NCI-H345 treated with DMSO at 0.1 percent for 48 hours (cell line): ENCODE measurements at regions not wholly inside any gene's neighbourhood (a gene's known extent, or its start where the extent isn't known, plus 50 kb on each side); places are given as distances from the start of the nearest gene placed in this dataset.

Source experiments
- DNase-seq: peaks from one replicate; lab custom pipeline; 2025; ENCODE audit not compliant: unreplicated experiment; lab: John Stamatoyannopoulos, UW

DNA sequence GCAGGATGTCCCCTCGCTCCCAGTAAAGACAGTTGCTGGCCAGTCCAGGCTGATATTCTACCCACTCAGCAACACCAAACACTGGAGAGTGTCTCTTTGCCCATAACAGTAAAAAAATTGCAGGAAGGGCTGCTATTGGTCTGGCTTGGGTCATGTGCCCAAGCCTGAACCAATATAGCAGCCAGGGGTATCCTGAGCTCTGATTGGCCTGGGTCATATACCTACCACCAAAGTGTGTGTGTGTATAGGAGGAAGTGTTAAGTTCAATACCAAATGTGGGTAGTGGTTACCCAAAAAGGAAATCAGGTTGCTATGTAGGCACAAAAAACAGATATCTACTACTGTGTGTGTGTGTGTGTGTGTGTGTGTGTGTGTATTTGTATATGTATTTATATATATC, 373.2 kb downstream of the BCOR start:
- DNase-seq: no peak

DNA sequence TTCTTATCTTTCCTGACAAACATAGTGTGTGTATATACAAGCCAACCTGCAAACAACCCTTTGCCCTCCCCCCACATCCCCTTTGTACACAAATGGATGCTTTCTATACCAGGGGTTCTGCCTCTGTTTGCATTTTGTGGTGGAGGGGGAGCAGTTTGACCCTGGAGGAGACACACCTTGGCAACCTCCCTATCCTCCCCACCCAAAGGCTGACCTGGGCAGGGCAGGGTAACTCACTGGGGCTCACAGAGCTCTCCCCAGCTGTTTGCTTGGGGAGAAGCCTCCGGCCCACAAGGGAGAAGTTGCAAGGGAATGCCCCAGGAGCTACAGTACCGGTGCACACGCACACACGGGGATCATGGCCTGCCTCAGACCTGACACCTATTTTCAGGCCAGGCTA, 372.6 kb downstream of the BCOR start:
- DNase-seq: no peak

DNA sequence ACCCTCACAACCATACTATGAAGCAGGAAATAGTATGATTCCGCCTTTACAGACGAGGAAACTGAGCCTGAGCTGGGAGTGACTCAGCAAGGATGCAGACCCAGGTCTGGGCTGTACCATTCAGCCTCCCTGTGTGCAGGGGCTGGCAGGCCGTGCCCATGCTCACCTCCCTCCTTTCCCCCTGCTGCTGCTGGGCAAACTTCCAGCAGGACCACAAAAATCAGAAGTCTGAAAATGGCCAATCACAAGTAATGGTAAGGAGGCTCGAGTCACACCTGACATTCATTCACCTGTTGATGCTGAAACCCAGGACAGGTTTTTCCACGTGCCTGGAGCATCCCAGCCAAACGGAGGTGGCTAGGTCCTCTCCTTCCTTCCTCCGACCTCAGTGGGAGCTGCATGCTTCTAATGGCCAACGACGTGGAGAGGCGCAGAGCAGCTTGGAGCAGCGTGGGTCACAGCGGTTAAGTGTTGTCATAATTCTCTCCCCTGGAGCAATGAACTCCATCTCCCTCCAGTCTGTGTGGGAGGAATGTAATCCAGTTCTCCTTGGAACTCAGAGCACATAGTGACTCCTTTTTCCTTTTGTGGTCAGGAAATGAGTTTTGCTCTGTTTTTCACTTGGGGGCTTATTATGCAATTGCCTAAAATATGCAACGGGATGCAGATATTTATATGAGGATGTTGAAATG, 371.7 kb downstream of the BCOR start:
- DNase-seq: no peak

DNA sequence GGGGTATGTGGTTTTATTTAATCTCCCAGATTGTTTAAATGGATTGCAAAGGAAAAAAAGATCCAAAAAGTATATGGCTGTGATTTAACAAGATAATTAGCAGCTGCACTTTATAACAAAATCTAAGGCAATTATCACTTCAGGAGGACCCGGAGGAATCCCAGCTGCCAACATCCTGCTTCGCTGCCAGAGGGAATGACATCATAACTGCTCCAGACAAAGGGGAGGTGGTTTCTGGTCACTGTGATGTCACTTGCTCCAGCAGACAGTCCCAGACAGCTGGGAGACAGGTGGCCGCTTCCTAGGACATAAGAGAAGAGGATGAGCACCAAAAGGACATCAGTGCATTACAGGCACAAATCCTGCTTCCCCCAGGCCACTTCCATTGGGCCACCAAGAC, 371.0 kb downstream of the BCOR start:
- no peak for DNase-seq

DNA sequence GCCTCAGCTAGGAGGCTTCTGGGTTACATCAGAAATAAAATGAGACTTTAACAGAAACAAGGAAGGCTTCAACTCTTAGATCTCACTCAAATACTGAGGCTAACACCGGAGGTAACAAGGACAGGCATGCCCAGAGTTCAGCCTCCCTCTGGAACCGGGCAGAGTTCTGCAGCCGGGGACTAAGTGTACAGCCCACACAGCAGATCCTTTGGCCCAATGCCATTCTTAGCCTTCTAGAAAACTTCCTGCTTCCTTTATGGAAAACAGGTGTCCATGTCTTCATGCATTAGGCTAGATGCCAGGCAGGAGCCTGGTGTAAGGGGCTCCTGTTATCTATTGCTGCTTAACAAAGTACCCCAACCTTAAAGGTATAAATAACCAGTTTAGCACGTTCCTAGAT, 369.7 kb downstream of the BCOR start:
- DNase-seq: no peak

DNA sequence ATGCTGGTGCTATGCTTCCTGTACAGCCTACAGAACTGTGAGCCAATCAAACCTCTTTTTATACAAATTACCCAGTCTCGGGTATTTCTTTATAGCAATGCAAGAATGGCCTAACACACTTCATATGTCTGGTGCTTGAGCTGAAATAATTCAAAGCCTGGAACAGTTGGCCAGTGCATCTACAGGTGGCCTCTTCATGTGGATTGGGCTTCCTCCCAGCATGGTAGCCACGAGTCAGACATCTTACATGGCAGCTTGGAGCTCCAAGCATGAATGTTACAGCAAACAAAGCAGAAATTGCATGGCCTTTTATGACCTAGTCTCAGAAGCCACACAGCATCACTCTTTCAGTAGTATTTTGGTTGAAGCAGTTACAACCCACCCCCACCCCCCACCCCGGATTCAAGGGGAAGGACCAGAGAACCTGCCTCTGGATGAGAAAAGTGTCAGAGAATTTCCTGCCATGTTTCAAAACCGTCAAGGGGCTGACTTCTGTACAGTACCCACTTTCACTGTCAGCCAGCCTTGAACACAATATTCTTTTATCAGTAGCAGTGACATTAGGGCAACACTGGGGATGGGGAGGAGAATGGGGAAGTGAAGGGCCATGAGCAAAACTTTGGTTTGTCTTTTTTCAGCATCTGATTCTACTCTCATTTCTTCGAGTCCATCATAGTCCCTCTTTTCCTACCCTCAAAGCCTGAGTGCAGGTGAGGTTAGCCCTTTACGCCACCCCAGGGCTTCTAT, 368.7 kb downstream of the BCOR start:
- no peak for DNase-seq

DNA sequence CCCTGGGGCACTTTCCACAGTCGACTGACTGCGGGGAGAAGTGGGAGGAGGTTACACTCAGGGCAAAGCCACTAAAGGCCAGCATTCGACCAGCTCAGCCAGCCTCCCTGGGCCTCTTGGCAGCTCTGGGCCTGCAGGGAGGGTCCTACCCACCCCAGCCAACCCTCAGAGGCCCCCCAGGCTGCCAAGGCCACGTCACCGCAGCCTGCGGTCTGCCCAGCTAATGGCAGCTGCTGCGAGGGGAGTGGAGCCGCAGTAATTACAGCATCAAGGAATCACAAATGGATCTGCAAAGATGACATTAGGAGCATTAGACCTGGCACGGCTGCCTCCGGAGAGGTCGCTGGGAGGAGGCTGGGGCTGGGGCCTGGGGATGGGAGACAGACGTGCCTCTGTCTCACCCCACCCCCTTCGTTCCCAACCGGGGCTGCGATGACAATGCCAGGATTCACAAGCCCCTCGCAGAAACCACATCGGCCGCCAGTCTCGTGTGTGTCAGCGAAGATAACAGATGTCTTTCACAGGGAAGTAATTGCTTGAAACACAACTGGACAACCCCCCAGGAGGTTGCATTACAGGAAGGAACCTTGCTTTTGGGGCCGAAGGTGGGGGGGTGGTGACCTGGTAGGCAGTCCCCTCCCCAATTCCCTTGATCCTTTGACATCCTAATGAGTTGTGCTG, 367.6 kb downstream of the BCOR start:
- no peak for DNase-seq

DNA sequence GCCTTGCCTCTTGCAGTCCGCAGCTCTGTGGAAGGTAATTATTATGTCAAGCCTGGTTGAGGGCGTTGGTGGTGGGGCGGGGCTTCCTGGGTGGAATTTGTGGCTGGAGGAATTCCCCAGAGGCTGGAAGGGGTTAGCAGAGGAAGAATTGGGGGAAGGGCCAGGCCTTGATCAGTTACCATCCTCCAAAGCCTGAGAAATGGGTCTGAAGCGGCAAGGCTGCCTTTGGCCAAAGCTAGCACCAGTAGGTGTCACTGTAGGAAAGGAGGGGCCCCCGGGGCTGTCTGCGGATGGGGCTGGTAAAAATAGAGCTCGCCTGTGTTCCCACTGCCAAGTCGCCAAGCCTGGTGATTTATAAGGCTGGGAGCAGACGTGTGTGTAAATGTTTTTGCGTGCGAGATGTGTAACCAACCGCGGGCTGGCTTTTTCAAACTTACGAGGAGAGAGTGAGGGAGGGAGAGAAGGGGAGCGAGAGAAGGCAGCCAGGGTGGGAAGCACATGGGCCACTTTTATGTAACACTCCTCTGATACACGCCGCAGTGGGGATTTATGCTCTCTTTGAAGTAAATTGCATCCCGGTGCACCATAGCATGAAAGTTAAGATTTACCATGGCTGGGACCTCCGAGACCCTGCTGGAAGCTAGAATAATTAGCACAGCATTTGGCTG, 367.0 kb downstream of the BCOR start:
- no peak for DNase-seq

DNA sequence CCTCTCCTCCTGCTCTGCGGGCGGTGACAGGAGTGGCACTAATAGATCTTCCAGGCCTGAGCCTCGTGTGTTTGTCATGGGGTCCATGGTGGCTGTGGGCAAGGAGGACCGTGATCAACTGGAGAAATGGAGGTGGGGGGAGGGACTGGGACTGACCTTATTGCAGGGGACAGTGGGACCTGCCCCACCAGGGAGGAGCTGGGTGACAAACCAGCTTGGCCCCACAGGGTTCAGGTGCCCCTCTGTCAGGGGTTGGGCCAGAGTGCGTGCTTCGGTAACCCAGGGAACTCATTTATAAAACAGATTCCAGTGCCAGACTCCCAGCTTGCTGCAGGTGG, 366.5 kb downstream of the BCOR start:
- no peak for DNase-seq

DNA sequence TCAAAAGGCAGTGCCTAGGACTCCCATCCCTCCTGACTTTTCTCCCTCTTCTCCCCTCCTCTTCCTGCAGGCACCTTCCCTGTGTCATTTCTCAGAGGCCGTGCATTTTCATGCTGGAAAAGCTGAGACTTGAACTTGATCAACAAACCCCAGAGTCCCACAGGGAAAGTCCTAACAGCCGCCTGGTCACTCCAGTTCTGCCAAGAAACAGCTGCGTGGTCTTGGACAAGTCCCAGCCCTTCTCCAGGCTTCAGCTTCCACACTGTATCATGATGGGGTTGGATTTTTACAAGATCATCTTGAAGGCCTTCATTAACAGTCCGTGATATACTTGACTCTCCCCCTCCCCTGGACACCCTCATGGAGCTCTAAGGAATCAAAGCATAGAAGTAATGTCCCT, 366.0 kb downstream of the BCOR start:
- no peak for DNase-seq

DNA sequence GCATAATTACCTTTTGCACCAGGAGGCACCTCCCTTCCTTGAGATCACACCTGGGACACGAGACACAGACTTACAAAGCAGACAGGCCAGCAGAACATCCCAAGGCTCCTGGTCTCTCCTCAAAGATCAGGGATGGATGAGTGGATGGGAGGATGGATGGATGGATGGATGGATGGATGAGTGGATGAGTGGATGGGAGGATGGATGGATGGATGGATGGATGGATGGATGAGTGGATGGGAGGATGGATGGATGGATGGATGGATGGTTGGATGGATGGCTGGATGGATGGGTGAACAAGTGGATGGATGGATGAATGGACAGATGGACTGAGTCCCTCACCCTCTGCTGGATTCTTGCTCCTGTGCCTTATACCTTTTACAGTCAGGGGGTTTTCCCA, 364.0 kb downstream of the BCOR start:
- DNase-seq: no peak

DNA sequence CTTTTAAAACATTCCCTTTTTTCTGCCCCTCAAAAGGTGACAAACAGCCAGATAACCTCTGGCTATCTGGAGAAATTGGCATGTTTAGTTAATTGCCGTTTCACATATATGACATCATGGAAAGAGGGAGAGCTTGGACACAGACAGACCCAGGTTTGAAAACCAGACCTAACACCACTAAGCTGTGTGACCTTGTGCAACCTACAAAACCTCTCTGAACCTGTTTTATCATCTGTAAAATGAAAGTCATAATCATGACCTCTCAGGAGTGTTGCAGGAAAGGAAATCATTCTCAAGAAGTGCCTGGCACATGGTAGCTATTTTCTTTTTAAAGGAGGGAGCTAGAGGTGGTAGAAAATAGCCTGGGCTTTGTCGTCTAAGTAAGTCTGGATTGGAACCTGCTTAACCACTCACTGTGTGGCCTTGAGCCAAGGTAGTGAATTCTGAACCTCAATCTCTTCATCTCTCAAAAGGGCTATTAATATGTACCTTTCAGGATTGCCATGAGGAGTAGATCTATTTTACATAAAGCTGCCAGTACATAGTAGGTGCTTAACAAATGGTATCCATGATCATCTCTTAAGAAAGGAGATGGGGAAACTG, 363.5 kb downstream of the BCOR start:
- no peak for DNase-seq

DNA sequence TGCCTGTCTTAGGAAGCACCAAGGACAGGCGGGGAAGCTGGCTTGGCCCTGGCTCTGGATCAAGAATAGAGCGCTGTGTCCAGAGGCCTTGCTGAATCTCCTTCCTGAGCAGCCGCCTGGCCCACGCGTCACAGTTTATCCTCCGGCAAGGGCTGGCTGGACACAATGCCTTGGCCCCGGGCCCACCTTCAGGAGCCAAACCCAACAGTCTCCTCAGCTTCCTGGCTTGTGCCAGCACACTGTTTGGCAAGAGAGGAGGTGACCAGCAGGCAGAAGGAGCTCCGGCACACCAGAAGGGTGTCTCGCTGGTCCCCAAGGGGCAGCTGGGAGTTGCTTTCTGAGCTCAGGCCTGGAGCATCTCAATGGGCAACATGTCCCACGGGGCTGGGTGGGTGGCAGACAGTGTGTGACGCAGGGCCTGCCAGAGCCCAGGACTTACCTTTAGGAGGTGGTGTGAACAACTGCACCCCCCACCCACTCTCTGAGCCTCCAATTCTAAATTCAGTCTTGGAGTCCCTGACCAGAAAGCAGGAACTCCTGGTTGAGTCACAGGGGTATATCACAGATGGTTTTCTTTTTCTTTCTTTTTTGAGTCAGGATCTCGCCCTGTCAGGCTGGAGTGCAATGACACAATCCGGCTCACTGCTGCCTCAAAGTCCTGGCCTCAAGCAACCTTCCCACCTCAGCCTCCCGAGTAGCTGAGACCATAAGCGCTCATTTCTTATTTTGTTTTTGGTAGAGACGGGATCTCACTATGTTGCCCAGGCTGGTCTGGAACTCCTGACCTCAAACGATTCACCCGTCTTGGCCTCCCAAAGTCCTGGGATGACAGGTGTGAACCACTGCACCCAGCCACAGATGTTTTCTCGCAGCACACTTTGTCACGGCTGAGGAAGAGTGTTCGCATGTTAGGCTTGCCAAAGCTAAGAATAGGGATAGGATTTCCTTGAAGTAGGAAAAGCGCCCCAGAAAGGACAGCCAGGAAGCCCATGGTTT, 361.2 kb downstream of the BCOR start:
- no peak for DNase-seq

DNA sequence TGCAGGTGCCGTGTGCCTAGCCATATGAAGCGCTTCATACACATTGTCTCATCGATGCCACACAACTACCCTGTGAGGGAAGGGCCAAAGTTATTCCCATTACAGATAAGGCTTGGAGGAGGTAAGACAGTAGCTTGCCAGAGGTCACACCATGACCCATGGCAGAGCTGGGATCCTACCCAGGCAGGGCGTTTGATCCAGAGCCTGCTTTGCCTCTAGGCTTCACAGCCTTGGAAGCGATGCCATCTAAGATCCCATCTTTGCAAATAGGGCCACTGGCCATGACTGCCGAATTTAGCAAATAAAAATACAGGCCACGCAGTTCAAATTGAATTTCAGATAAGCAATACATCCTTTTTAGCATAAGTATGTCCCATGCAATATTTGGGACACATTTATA, 358.2 kb downstream of the BCOR start:
- DNase-seq: no peak

DNA sequence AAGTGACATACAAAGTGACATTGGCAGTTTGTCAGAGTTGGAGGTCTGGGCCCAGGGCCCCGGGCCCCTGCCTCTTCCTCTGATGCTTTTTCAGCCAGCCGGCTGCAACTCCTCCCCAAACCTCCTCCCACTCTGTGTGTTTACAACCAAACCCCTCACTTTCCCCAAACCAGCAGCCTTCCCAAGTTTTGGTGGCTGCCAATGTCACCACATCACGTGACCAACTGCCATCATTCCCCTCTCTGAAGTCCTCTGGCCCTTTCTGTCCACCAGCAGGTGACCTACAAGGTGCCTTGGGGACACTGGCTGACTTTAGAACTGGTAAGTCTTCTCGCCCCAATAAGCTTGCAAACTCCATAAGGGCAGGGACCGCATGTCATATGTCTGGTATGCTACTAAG, 357.7 kb downstream of the BCOR start:
- DNase-seq: no peak

DNA sequence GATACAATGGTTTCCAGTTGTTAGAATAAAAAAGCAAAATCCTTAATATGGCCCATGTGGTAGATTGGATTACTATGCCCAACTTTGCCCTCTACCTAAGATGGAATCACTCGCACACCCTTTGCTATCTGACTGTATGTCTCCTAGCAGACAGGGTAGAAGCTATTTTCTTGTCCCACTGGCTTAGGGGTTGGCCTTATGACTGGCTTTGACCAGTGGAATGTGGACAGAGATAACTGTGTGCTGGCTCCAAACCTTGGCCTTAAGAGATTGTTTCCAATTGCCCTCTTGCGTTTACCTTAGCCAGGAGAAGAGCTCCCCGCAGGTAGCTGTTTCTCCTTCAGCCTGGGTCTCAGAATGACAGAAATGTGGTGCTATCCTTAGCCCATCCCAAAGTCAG, 355.9 kb downstream of the BCOR start:
- DNase-seq: no peak

DNA sequence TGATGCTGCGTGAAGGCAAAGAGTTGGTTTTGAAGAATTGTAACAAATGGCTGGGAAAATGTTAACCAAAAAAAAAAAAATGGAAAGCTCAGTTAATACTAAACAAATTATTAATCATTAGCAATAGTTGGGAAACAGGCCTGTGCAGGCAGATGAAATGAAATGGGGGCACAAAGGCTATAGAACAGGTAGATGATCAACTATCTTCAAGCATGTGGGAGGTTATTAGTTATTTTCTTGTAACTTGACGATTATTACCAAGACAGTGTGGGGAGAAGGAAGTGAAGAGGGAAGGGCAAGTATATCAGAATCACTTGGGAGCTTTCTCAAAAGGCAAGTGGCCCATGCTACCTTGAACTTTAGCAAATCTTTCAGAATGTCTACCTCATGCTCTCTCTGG, 351.9 kb downstream of the BCOR start:
- no peak for DNase-seq

DNA sequence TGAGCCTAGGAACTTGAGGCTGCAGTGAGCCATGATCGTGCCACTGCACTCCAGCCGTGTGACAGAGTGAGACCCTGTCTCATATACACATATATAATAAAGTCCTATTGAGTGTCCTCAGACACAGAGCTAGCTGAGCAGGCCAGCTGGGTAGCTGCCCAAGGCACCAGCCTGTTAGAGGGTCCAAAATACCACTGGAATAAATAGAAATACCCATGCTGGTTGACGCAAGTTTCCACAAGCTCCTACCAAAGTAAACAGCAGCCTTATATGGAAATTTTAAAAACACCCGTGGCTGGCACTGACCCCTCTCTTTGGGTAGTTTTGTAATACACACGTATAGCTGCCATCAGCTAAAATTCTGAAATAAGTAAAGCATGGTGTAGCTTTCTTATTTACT, 348.6 kb downstream of the BCOR start:
- DNase-seq: no peak

DNA sequence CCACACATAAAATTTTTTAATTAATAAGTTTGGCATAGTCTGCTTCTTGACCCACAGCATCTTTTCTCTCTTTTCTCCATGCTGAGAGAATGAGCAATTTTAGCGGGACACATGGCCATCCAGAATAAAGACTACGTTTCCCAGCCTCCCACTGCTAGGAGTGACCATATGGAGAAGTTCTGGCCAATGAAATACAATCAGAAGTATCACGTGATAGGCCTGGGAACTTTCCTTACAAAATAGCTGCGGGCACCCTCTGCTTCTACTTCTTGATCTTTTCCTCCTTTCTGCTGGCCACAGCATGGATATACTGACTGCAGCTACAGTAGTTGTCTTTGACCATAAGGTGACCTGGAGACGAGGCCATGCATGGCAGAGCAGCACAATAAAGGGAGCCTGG, 348.0 kb downstream of the BCOR start:
- no peak for DNase-seq

DNA sequence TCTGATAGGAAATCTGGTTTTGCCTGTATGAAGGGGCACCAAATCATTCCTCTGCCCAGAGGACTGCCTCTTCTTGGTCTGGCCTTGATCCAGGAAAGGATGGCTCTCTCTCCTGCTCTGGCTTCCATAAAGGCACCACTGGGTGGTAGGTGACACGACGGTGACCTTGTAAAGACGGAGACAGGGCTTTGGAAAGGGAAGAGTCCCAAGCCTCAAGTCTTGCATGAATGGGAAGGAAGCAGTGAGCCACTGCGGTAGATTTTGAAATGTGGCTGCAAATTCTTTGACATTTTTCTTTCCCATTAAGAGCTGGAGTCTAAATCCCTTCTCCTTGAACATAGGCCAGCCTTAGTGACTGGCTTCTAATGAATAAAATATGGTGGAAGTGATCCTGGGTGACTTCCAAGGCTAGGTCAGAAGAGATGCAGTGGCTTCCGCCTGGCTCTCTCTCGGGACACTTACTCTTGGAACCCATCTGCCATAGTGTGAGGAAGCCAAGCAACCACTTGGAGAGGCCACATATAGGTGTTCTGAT, 347.4 kb downstream of the BCOR start:
- DNase-seq: no peak
